Kidney glomerular epithelial cell (primary cell): ENCODE measurements at regions not wholly inside any gene's neighbourhood (a gene's known extent, or its start where the extent isn't known, plus 50 kb on each side); places are given as distances from the start of the nearest gene placed in this dataset.
A peak's percentile ranks its signal among the peaks of the same experiment; 100 is the strongest.

ENCODE experiments used
- DNase-seq: peaks from one replicate; lab custom pipeline; 2025; lab: John Stamatoyannopoulos, UW

- DNase-seq = no peak
Observed at GRCh38 chr1:81330521-81330920, 470.2 kb upstream of the ADGRL2 start.

GRCh38 chr1:81330111-81330510, 470.6 kb upstream of the ADGRL2 start:
- no peak for DNase-seq

- DNase-seq = no peak
Observed at GRCh38 chr1:81329041-81329440, 471.7 kb upstream of the ADGRL2 start.

- DNase-seq = no peak
Observed at GRCh38 chr1:81327743-81328142, 473.0 kb upstream of the ADGRL2 start.

GRCh38 chr1:81327103-81327710, 473.5 kb upstream of the ADGRL2 start:
- DNase-seq = no peak

- DNase-seq = no peak
Observed at GRCh38 chr1:81326212-81326611, 474.5 kb upstream of the ADGRL2 start.

- DNase-seq = no peak
Observed at GRCh38 chr1:81325397-81325796, 475.3 kb upstream of the ADGRL2 start.

GRCh38 chr1:81323862-81324261, 476.9 kb upstream of the ADGRL2 start:
- DNase-seq = no peak

- no peak for DNase-seq
Observed at GRCh38 chr1:81317191-81317590, 483.5 kb upstream of the ADGRL2 start.

GRCh38 chr1:81314513-81315233, 486.1 kb upstream of the ADGRL2 start:
- DNase-seq = no peak

GRCh38 chr1:81313289-81313688, 487.4 kb upstream of the ADGRL2 start:
- DNase-seq = no peak

- no peak for DNase-seq
Observed at GRCh38 chr1:81312272-81312754, 488.4 kb upstream of the ADGRL2 start.

- DNase-seq = no peak
Observed at GRCh38 chr1:81310250-81310649, 490.5 kb upstream of the ADGRL2 start.

- no peak for DNase-seq
Observed at GRCh38 chr1:81308191-81308590, 492.5 kb upstream of the ADGRL2 start.

- DNase-seq = no peak
Observed at GRCh38 chr1:81307786-81308185, 492.9 kb upstream of the ADGRL2 start.

GRCh38 chr1:81305997-81306452, 494.7 kb upstream of the ADGRL2 start:
- peak; percentile 42 for DNase-seq

- peak; percentile 28 for DNase-seq
Observed at GRCh38 chr1:81304187-81304586, 496.5 kb upstream of the ADGRL2 start.

GRCh38 chr1:81299892-81300291, 500.8 kb upstream of the ADGRL2 start:
- DNase-seq = no peak

- no peak for DNase-seq
Observed at GRCh38 chr1:81298266-81298665, 502.5 kb upstream of the ADGRL2 start.

- no peak for DNase-seq
Observed at GRCh38 chr1:81296601-81297000, 504.1 kb upstream of the ADGRL2 start.

GRCh38 chr1:81290326-81290725, 510.4 kb upstream of the ADGRL2 start:
- no peak for DNase-seq

- DNase-seq = no peak
Observed at GRCh38 chr1:81288689-81289088, 512.0 kb upstream of the ADGRL2 start.

GRCh38 chr1:81287411-81288080, 513.2 kb upstream of the ADGRL2 start:
- DNase-seq = no peak
